ENCODE measurements at regions not wholly inside any gene's neighbourhood (a gene's known extent, or its start where the extent isn't known, plus 50 kb on each side); places are given as distances from the start of the nearest gene placed in this dataset.
"Not testable (repeated sequence)": the region's sequence is repeated elsewhere in the genome, so short reads cannot be mapped to it uniquely, and the experiment has no call there.

DNA sequence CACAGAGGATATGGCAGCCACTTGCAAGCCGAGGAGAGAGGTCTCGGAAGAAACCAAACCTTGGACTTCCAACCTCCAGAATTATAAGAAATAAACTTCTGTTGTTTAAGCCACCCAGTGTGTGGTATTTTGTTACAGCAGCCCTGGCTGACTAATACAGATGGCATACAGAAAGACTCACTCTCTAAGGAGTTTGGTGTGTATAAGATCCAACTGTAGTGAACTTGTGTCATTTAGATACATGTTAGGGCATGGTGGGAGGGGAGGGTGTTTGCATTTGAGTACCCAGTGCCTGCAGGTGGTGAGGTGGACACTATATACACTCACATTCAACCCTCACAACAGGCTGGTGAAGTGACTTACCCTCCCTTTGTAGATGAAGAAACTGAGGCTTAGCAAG lies 233.2 kb upstream of the KLF3 start:
- FAIRE-seq, result no peak

DNA sequence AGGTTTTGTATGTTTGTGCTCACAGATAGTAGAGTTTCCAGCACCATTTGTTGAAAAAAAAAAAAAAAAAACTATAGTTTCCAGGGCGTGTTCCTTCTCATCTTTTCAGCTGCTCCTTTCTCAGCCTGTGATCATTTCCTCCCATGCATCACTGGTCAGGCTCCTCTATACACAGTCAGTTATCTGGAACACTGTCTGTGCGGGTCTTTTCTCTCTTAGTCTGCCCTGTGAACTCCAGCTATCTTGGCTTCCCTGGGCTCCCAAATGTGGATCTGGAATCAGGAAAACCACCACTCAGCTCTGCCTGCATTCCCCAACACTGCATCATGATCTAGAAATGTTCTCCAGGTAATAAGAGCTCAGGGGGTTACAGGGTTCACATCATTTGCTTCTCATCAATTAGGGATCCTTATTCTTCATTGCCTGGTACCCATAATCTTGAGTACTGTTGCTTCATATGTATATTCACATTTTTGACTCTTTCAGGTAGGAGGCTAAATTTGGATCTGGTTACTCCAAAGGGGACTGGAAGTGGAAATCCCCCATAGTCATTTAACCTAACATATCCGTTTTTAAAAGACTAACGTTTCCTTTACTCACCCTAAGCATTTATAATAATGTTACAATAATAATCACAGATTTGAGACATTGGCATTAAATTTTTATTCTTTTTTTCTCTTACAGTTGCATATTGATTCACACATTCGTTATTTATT lies 221.8 kb upstream of the KLF3 start:
- no peak for FAIRE-seq

DNA sequence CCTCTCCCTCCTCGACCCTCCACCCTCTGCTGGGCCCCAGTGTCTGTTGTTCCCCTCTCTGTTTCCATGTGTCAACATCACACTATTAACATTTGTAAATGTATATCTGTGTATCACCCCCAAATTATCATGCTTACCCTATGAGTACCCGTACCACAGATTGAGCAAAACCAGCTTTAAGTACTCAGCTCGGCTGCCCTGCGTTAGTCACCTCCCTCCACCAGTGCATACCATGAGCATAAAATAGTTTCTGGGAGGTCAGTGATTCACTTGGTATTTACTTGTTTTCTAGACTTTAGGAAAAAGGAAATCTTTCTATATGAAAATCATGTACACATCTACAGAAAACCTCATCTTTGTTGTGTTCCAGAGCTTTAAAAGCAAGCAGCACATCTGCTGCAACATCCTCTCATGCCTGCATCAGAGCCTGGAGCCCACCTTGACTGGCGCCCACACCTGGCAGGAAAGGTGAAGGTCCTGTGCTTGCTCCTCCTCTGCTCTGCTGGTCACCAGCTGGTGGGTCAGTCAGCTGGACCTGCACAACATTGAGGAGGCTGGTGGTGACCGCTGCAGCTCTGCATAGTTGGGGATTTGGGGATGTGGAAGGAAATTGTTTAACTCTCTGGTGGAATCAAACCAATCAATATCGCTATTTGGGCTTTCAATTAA lies 214.4 kb upstream of the KLF3 start:
- no peak for FAIRE-seq

- FAIRE-seq, result no peak
Measured at GRCh38 chr4:38452009-38452408, 212.0 kb upstream of the KLF3 start.

DNA sequence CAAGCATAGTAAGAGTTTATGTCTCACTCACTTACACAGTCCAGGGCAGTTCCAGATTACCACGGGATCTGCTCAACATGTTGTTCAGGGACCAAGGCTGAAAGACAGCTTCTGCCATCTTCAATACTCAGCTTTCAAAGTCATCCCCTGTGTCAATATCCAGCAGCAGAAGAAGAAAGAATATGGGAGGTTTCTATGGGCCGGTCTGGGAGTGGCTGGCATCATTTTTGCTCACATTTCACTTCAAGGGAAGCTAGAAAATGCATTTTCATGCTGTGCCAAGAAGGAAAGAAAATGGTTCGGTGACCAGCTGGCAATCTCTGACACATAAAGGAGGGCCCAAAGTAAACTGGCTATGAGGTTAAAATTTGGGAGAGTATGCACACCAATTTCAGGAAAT lies 211.5 kb upstream of the KLF3 start:
- FAIRE-seq, result no peak

- FAIRE-seq, result no peak
Measured at GRCh38 chr4:38453253-38453881, 210.6 kb upstream of the KLF3 start.

DNA sequence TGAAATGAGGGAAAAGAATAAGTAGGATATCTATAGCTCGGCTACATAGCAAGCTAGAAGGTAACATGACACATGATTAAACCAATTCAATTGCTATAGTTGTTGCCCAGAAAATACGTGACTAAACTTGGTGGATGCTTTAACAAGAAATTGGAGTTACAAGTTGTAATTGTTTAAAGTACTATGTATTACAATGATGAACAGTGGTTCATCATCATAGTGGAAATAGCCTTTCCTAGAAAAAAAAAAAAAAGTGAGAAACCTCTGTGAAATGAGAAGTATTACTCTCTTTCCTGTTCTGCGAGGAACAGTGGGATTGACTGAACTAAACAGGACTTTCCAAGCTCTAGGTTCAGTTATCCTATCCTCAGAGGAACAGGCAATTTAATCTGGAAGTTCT lies 209.7 kb upstream of the KLF3 start:
- no peak for FAIRE-seq

DNA sequence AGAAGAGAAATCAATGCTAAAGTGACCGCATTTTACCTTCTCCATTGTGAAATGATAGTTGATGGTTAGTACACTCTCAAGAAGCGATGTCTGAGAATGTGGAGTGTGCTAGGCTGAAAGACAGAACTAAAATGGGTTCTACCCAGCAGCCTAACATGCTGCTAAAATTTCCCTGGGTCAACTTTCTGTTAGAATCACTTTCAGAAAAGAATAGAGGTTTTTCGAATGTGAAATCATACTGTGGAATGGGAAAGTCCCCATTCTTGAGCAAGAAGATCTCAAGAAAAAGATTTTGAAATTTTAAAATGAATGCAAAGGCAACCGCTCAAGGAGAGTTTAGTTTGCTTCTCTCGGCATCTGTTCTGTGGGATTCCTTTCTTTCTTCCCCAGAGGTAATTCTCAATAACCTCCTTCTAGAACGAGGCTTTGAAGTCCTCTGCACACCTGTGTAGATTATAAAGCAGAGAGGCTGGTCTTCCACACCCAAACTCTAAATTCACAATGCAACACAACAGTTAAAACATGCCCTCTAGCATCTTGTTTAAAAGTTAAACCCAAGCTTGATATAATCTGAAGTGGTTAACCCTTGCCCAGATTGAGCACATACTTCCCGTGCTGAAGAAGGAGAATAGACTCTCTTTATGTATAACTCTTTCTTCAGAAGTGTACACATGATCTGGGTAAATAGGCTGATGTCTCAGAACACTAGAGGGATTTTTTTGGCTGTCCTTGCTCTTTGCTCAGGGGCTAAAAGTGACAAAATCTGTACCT lies 208.7 kb upstream of the KLF3 start:
- FAIRE-seq, result no peak

GRCh38 chr4:38456096-38456495 lies 207.9 kb upstream of the KLF3 start:
- FAIRE-seq, result no peak

DNA sequence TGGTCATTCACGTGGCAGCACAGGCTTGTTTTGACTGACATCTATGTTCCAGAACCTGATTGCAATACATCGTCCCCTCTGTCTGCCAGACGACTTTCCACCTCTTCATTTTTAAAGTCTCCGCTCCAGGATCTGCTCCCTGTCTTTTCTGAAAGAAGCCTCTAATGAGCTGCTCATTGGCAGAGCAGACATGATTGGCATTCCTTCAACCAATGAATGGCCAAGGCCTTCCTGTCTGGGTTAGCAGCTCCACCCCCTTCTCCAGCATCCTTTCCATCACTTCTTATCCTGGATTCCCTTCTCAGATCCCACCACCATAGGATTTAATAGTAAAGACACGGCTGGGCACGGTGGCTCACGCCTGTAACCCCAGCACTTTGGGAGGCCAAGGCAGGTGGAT lies 202.7 kb upstream of the KLF3 start:
- FAIRE-seq, result no peak

DNA sequence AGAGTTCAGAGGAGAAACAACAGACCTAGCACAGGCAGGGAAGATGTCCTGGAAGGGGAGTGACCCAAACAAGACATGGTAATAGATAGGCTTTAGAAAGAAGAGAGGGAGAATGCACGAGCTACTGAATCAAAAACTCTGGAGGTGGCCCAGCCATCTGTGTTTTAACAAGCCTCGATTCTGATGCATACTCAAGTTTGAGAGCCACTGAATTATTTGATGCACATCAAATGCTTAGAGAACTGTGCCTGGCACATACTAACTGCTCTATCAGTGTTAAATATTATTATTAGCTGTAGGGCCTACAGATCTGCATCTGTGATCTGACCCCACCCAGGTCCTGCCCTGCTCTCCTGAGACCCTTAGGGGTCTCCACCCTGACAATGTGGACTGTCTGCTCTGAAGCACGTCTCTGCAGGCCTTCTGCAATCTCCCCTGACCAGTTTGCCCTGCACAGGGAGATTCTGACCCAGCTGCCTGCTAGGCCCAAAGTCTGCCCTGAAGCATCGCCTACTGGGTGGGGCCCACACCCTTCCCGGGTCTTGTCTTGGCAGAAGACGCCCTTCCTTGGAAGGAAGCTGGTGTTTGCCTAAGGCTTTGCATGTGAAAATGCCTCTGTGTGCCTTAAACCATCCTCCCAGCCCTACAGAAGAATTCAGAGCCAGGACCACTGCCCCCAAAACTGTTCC lies 201.5 kb upstream of the KLF3 start:
- FAIRE-seq, result no peak

- FAIRE-seq, result no peak
Measured at GRCh38 chr4:38463268-38463958, 200.6 kb upstream of the KLF3 start.

GRCh38 chr4:38464328-38464727 lies 199.7 kb upstream of the KLF3 start:
- FAIRE-seq, result no peak

GRCh38 chr4:38466401-38466800 lies 197.6 kb upstream of the KLF3 start:
- no peak for FAIRE-seq

- FAIRE-seq, result no peak
Measured at GRCh38 chr4:38467296-38467695, 196.7 kb upstream of the KLF3 start.

GRCh38 chr4:38468339-38468866 lies 195.6 kb upstream of the KLF3 start:
- no peak for FAIRE-seq

- FAIRE-seq, result no peak
Measured at GRCh38 chr4:38469410-38469809, 194.6 kb upstream of the KLF3 start.

GRCh38 chr4:38470735-38471262 lies 193.2 kb upstream of the KLF3 start:
- no peak for FAIRE-seq

- no peak for FAIRE-seq
Measured at GRCh38 chr4:38482696-38483095, 181.3 kb upstream of the KLF3 start.

DNA sequence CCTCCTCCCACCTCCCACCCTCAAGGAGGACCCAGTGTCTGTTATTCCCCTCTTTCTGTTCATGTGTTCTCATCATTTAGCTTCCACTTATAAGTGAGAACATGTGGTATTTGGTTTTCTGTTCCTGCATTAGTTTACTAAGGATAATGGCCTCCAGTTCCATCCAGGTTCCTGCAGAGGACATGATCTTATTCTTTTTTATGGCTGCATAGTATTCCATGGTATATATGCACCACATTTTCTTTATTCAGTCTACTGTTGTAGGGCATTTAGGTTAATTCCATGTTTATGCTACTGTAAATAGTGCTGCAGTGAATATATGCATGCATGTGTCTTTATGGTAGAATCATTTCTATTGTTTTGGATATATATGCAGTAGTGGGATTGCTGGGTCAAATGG lies 180.4 kb upstream of the KLF3 start:
- not testable (repeated sequence) for FAIRE-seq

DNA sequence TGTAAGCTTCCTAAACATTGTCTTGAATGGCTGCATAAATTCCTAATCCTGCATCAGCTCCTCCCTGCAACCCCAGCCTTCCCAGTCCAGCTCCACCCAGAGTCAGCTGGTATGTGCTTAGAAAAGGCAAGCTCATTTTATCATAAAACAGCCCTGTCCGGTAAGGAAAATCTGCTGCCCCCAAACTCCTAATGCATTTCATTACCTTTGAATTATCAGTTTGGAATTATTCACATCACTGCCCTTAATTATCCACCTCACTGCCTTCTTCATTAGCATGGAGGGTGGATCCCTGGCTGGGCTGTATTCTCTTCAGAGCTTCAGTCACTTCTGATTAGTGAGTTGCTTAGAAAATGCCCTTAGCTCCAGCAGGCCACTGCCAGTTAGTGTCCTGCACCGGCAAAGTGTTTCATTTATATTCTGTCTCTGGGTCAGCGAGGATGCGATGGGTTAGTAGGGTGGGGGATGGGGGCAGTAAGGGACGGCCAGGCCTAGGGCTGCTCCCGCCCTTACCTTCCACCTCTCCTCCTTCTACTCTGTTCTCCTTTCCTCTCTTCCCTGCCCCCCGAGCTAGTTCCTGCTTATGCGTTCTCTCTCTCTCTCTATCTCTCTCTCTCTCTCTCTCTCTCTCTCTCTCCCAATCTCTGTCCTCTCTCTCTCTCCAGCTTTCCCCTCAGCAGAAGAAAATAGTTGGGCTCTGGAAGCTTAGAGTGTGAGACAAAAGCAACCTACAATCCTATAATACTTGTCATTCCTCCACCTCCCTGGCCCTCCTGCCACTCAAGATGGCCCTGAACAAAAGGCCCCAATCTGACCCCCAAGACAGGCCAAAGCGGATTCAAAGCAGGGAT lies 174.8 kb upstream of the KLF3 start:
- no peak for FAIRE-seq
